CD14-positive monocyte (primary cell): ENCODE measurements at regions not wholly inside any gene's neighbourhood (a gene's known extent, or its start where the extent isn't known, plus 50 kb on each side); places are given as distances from the start of the nearest gene placed in this dataset.

Experiments used
- DNase-seq, 3 donors: peaks; one replicate each; pipeline ENCODE4 v3.0.0-alpha.2; 2011 to 2022
- H2AFZ ChIP-seq: 2 replicates; pipeline ENCODE4 v1.6.0; 2012; ENCODE audit warnings: mild to moderate bottlenecking, low read depth, low read length, inconsistent platforms; ENCODE audit not compliant: insufficient read depth, poor library complexity, severe bottlenecking
- H3K27ac ChIP-seq, 2 donors: 1 replicate in 1 of 2; 2 replicates in 1 of 2; pipeline ENCODE4 v1.5.1; 2012 to 2013; ENCODE audit warnings: low read length in 2 of 2, control low read depth in 1 of 2, inconsistent platforms in 1 of 2, low read depth in 1 of 2, mild to moderate bottlenecking in 1 of 2
- H3K27me3 ChIP-seq, 2 donors: one replicate each; pipeline versions ENCODE4 v1.6.0 to v1.6.1; 2011 to 2013; ENCODE audit warnings: low read length in 2 of 2; ENCODE audit not compliant: control insufficient read depth in 2 of 2, insufficient read depth in 2 of 2
- H3K36me3 ChIP-seq, 2 donors: replicated peaks in 1 of 2; 1 replicate in 1 of 2; 2 replicates in 1 of 2; pipeline versions ENCODE4 v1.5.1 to v1.6.1; 2012 to 2013; ENCODE audit warnings: low read length in 2 of 2, control low read depth in 1 of 2, inconsistent platforms in 1 of 2, mild to moderate bottlenecking in 1 of 2; ENCODE audit not compliant: insufficient read depth in 2 of 2, control insufficient read depth in 1 of 2
- H3K4me1 ChIP-seq, 2 donors: 1 replicate in 1 of 2; 2 replicates in 1 of 2; pipeline versions ENCODE4 v1.5.1 to v1.6.1; 2012 to 2013; ENCODE audit warnings: low read length in 2 of 2, control low read depth in 1 of 2, inconsistent platforms in 1 of 2, mild to moderate bottlenecking in 1 of 2, moderate library complexity in 1 of 2; ENCODE audit not compliant: insufficient read depth in 2 of 2, control insufficient read depth in 1 of 2
- H3K4me2 ChIP-seq: replicated peaks from 2 replicates; pipeline ENCODE3; 2012; ENCODE audit warnings: low read length, moderate library complexity, mild to moderate bottlenecking; ENCODE audit not compliant: poor library complexity, severe bottlenecking; ENCODE audit errors: extremely low read depth
- H3K4me3 ChIP-seq, 3 experiments: fragments of 200-600 bp in 1 of 3; sonication (generic) in 1 of 3; replicated peaks in 1 of 3; 1 replicate in 2 of 3; 2 replicates in 1 of 3; pipeline ENCODE4 v1.5.1; 2011 to 2013; ENCODE audit warnings: low read length in 3 of 3, mild to moderate bottlenecking in 3 of 3, control low read depth in 2 of 3, low read depth in 2 of 3, inconsistent platforms in 1 of 3, moderate library complexity in 1 of 3
- H3K79me2 ChIP-seq: 2 replicates; pipeline ENCODE4 v1.6.0; 2012; ENCODE audit warnings: mild to moderate bottlenecking, control low read depth, inconsistent platforms, low read length, moderate library complexity; ENCODE audit not compliant: insufficient read depth
- H3K9ac ChIP-seq: 2 replicates; pipeline ENCODE4 v1.6.0; 2017; ENCODE audit warnings: low read length, mild to moderate bottlenecking; ENCODE audit not compliant: insufficient read depth, poor library complexity, severe bottlenecking
- H3K9me3 ChIP-seq, 2 donors: replicated peaks in 1 of 2; 1 replicate in 1 of 2; 2 replicates in 1 of 2; pipeline versions ENCODE4 v1.5.1 to v1.6.1; 2012 to 2013; ENCODE audit warnings: low read length in 2 of 2, control low read depth in 1 of 2; ENCODE audit not compliant: control insufficient read depth in 1 of 2, insufficient read depth in 1 of 2
- H4K20me1 ChIP-seq: 2 replicates; pipeline ENCODE4 v1.6.0; 2012; ENCODE audit warnings: mild to moderate bottlenecking, low read length, control low read depth, moderate library complexity; ENCODE audit not compliant: insufficient read depth
- H3K27ac Mint-ChIP-seq, 7 donors: one replicate each; pipeline ENCODE4 v1.8.0; 2020; ENCODE audit warnings: mild to moderate bottlenecking in 7 of 7, mixed read lengths in 7 of 7, moderate library complexity in 6 of 7, inconsistent platforms in 2 of 7
- H3K27me3 Mint-ChIP-seq, 3 donors: one replicate each; pipeline ENCODE4 v1.8.0; 2021 to 2022; ENCODE audit warnings: low read depth in 3 of 3, mild to moderate bottlenecking in 3 of 3, mixed read lengths in 3 of 3, moderate library complexity in 3 of 3, inconsistent platforms in 1 of 3
- H3K36me3 Mint-ChIP-seq, 2 donors: one replicate each; pipeline ENCODE4 v1.8.0; 2020; ENCODE audit warnings: mixed read lengths in 2 of 2, inconsistent platforms in 1 of 2, mild to moderate bottlenecking in 1 of 2
- H3K4me1 Mint-ChIP-seq: one replicate; pipeline ENCODE4 v1.8.0; 2020; ENCODE audit warnings: mild to moderate bottlenecking, mixed read lengths
- H3K4me3 Mint-ChIP-seq, 2 donors: one replicate each; pipeline ENCODE4 v1.8.0; 2020; ENCODE audit warnings: mild to moderate bottlenecking in 2 of 2, mixed read lengths in 2 of 2, moderate library complexity in 1 of 2
- H3K9me3 Mint-ChIP-seq, 7 donors: one replicate each; pipeline ENCODE4 v1.8.0; 2020 to 2022; ENCODE audit warnings: mixed read lengths in 7 of 7, mild to moderate bottlenecking in 6 of 7, moderate library complexity in 6 of 7, inconsistent platforms in 2 of 7
- CTCF ChIP-seq: fragments of 200-600 bp; IDR thresholded peaks from one replicate; pipeline ENCODE4 v1.8.0; 2022; ENCODE audit warnings: antibody characterized with exemption, mild to moderate bottlenecking
- WGBS: methylation state at CpG from one replicate; pipeline ENCODE4 v1.1.5; 2013; ENCODE audit warnings: missing lambda C conversion rate; ENCODE audit not compliant: insufficient coverage; 5-methylcytosine and 5-hydroxymethylcytosine counted together
- intact Hi-C, 2 donors: fragments of 100-400 bp; cut with micrococcal nuclease; formaldehyde crosslinking; loops; one replicate each; pipeline versions ENCODE4 v1.15.0 to v1.15.1; 2023

- no peaks in the 10 kb centered on the region for H4K20me1 ChIP-seq
- TF ChIP-seq CTCF, result no peak
- H3K27me3 Mint-ChIP-seq, result peaks cover 5 to 6% (median 6%) of the 10 kb centered on the region in 3 donors
- DNase-seq, result no peak
- peaks cover 17% of the 10 kb centered on the region for H3K4me1 Mint-ChIP-seq
- intact Hi-C loops, result no loop called here
- H3K36me3 ChIP-seq, result no peaks in the 10 kb centered on the region
- peaks cover 14 to 20% of the 10 kb centered on the region in 2 donors for H3K4me1 ChIP-seq
- H3K79me2 ChIP-seq, result no peaks in the 10 kb centered on the region
- no peak overlapping the region for H3K27ac ChIP-seq
- H3K9ac ChIP-seq, result no peak overlapping the region
- H3K4me3 Mint-ChIP-seq, result no peak overlapping the region
- peaks cover 4 to 15% (median 6%) of the 10 kb centered on the region in 7 donors for H3K9me3 Mint-ChIP-seq
- no peak overlapping the region for H3K4me3 ChIP-seq
- H3K4me2 ChIP-seq, result no peak overlapping the region
- WGBS, result 95% methylated on average over 6 of the region's 7 CpGs
- peaks cover under 1 to 13% of the 10 kb centered on the region in 2 donors for H3K36me3 Mint-ChIP-seq
- H3K27me3 ChIP-seq, result no peaks in the 10 kb centered on the region
- H2AFZ ChIP-seq, result no peak overlapping the region
- H3K9me3 ChIP-seq, result peaks cover 4 to 8% of the 10 kb centered on the region in 2 donors
- H3K27ac Mint-ChIP-seq, result peak overlapping the region in 1 of 7 donors; percentile 1
These were observed 205.9 kb downstream of the AUH start for GRCh38 chr9:91155746-91156376.

- Mint-ChIP-seq H3K27ac (peak overlapping the region in 1 of 7 donors; percentile 6), H3K27me3 (peaks cover 2 to 7% (median 5%) of the 10 kb centered on the region in 3 donors), H3K36me3 (peaks cover 0 to 13% of the 10 kb centered on the region in 2 donors), H3K4me3 (no peak overlapping the region), H3K4me1 (peaks cover 13% of the 10 kb centered on the region), H3K9me3 (peaks cover 4 to 15% (median 6%) of the 10 kb centered on the region in 7 donors)
- Histone ChIP-seq H3K36me3 (no peaks in the 10 kb centered on the region), H3K4me2 (no peak overlapping the region), H3K9me3 (peaks cover 4 to 8% of the 10 kb centered on the region in 2 donors), H3K4me3 (no peak overlapping the region), H3K9ac (no peak overlapping the region), H3K79me2 (no peaks in the 10 kb centered on the region), H3K27me3 (no peaks in the 10 kb centered on the region), H3K4me1 (peaks cover 9 to 19% of the 10 kb centered on the region in 2 donors), H4K20me1 (no peaks in the 10 kb centered on the region), H3K27ac (no peak overlapping the region), H2AFZ (no peak overlapping the region)
- DNase-seq, result peak in 1 of 3 donors; percentile 37
- intact Hi-C loops, result no loop called here
- no peak for TF ChIP-seq CTCF
- WGBS, result 82% methylated on average over 7 of the region's 10 CpGs
These were observed 205.1 kb downstream of the AUH start for GRCh38 chr9:91156451-91157234.
